Upper lobe of left lung (tissue), 4 donors: ENCODE measurements at regions not wholly inside any gene's neighbourhood (a gene's known extent, or its start where the extent isn't known, plus 50 kb on each side); places are given as distances from the start of the nearest gene placed in this dataset.

Experiments used
- EP300 ChIP-seq, 4 donors: sonication (generic); formaldehyde crosslinking; IDR thresholded peaks; one replicate each; pipeline ENCODE4 v1.5.1; 2017; ENCODE audit warnings: antibody characterized with exemption in 4 of 4, control low read depth in 2 of 4
- POLR2AphosphoS5 ChIP-seq, 2 donors: sonication (generic); formaldehyde crosslinking; IDR thresholded peaks; one replicate each; pipeline ENCODE4 v1.5.1; 2017; ENCODE audit warnings: antibody characterized with exemption in 2 of 2
- TF ChIP-seq, protein P1 (sequence below), 6 experiments: fragments of 450-650 bp in 4 of 6; fragments of 200-600 bp in 2 of 6; sonication (generic) in 2 of 6; IDR thresholded peaks; one replicate each; pipeline ENCODE4 v1.5.1; 2016 to 2019; ENCODE audit warnings: antibody characterized with exemption in 6 of 6

DNA sequence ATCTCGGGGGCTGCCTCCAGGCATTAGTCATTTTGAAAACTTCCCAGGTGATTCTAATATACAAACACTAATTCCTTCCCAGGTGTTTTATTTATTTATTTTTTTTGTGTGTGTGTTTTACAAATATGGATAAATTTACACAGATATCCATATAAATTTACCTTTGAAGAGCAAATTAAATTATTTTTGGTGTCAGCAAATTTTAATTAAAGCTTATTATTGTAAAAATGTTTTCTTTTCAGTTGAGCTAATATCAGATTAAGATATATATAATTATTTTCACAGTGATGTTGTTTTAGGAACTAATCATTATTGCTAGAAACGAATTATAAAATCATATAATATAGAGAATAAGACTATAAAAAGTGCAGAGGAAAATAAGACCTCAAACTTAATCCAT, 62.0 kb upstream of the FREM3 start:
- TF ChIP-seq POLR2AphosphoS5 (IDR thresholded peaks at IDR 0.05) (no peak), EP300 (IDR thresholded peaks at IDR 0.05) (no peak)
- TF ChIP-seq, protein P1, sequence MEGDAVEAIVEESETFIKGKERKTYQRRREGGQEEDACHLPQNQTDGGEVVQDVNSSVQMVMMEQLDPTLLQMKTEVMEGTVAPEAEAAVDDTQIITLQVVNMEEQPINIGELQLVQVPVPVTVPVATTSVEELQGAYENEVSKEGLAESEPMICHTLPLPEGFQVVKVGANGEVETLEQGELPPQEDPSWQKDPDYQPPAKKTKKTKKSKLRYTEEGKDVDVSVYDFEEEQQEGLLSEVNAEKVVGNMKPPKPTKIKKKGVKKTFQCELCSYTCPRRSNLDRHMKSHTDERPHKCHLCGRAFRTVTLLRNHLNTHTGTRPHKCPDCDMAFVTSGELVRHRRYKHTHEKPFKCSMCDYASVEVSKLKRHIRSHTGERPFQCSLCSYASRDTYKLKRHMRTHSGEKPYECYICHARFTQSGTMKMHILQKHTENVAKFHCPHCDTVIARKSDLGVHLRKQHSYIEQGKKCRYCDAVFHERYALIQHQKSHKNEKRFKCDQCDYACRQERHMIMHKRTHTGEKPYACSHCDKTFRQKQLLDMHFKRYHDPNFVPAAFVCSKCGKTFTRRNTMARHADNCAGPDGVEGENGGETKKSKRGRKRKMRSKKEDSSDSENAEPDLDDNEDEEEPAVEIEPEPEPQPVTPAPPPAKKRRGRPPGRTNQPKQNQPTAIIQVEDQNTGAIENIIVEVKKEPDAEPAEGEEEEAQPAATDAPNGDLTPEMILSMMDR (IDR thresholded peaks at IDR 0.05), result no peak
